ENCODE measurements at regions not wholly inside any gene's neighbourhood (a gene's known extent, or its start where the extent isn't known, plus 50 kb on each side); places are given as distances from the start of the nearest gene placed in this dataset. TPM values are rescaled to one million over a fixed set of nuclear protein-coding genes. Genes with fewer than 3 reads are reported as not detected.

DNA sequence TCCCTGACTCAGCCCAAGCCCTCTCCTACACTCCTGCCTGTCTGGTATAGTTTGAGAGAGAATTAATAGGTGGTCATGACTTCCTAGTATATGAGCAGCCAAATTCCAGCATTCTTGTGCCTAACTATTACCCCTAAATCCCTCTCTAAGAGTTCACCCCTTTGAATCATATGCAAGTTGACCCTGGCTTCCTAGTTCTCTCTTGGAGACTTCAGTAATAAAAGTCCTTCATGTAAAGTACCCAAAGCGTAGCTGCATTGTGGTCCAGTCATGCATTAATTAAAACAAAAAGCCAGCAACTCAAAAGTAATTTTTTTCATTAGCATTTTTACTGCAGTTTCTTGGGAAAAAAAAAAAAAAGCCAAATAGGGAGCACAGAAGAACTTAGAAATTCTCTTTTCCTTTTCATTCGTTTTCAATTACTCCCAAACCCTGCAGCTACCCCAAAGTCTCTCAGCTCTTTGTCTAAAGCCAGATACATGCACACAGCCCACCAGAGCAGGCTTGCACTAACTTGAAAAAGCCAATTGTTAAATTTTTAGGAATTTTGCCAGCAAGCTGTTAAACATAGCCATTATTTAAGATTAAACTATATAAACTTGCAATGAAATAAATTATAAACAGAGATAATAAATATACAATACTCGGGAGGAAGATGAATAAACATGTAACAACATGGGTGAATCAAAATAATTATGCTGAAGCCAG lies 50.1 kb upstream of the STT3B start:
- intact Hi-C loops (cut with micrococcal nuclease): no loop called here
- ATAC-seq (no peak), DNase-seq (no peak)

Small RNA genes lying in the stretch of these regions (microRNA-seq; reads per million reads assigned to microRNA genes)
- not detected for gene MIR466 (ENCODE audit: borderline number of aligned reads)
